HCT116 (cell line): ENCODE measurements at regions not wholly inside any gene's neighbourhood (a gene's known extent, or its start where the extent isn't known, plus 50 kb on each side); places are given as distances from the start of the nearest gene placed in this dataset.

Source experiments
- CEBPB ChIP-seq: IDR thresholded peaks from 2 replicates; pipeline ENCODE4 v1.6.1; 2012; ENCODE audit warnings: low read depth
- CTCF ChIP-seq, 3 experiments: fragments of 200-600 bp in 1 of 3; sonication (generic) in 1 of 3; IDR thresholded peaks in 2 of 3; conservative IDR thresholded peaks in 1 of 3; 2 replicates each; pipeline ENCODE4 v1.5.1; 2012 to 2017; ENCODE audit warnings: low read depth in 2 of 3, low read length in 2 of 3, antibody characterized with exemption in 1 of 3, borderline replicate concordance in 1 of 3, control low read depth in 1 of 3, mild to moderate bottlenecking in 1 of 3, mixed read lengths in 1 of 3, mixed run types in 1 of 3, moderate library complexity in 1 of 3; ENCODE audit not compliant: insufficient read depth in 1 of 3
- EGR1 ChIP-seq: IDR thresholded peaks from 2 replicates; pipeline ENCODE4 v1.6.1; 2012; ENCODE audit warnings: low read depth
- ELF1 ChIP-seq: IDR thresholded peaks from 2 replicates; pipeline ENCODE4 v1.6.1; 2012; ENCODE audit warnings: low read depth, borderline replicate concordance
- EZH2 ChIP-seq: fragments of 200-600 bp; sonication (generic); IDR thresholded peaks from 2 replicates; pipeline ENCODE4 v1.6.1; 2017; ENCODE audit warnings: antibody characterized with exemption, mixed run types
- EZH2phosphoT487 ChIP-seq: fragments of 200-600 bp; IDR thresholded peaks from 2 replicates; pipeline ENCODE4 v1.6.1; 2018; ENCODE audit warnings: antibody characterized with exemption, borderline replicate concordance
- JUND ChIP-seq: IDR thresholded peaks from 2 replicates; pipeline ENCODE4 v1.6.1; 2012
- MAX ChIP-seq: IDR thresholded peaks from 2 replicates; pipeline ENCODE4 v1.6.1; 2012
- POLR2A ChIP-seq: IDR thresholded peaks from 2 replicates; pipeline ENCODE4 v1.7.0; 2011; ENCODE audit warnings: borderline replicate concordance; ENCODE audit not compliant: insufficient read depth, insufficient read length; ENCODE audit errors: extremely low read depth
- POLR2AphosphoS5 ChIP-seq: IDR thresholded peaks from 2 replicates; pipeline ENCODE4 v1.6.1; 2011; ENCODE audit warnings: mild to moderate bottlenecking, low read depth, low read length, moderate library complexity
- RAD21 ChIP-seq: IDR thresholded peaks from 2 replicates; pipeline ENCODE4 v1.6.1; 2012; ENCODE audit warnings: low read depth, mild to moderate bottlenecking
- REST ChIP-seq: IDR thresholded peaks from 2 replicates; pipeline ENCODE4 v1.6.1; 2012; ENCODE audit warnings: low read depth
- SIN3A ChIP-seq: IDR thresholded peaks from 2 replicates; pipeline ENCODE4 v1.6.1; 2012; ENCODE audit warnings: low read depth
- YY1 ChIP-seq: IDR thresholded peaks from 2 replicates; pipeline ENCODE4 v1.6.1; 2011; ENCODE audit warnings: low read length, low read depth, moderate library complexity, mild to moderate bottlenecking; ENCODE audit not compliant: insufficient replicate concordance; ENCODE audit errors: extremely low read depth

GRCh38 chr18:38706373-38706772 is 1140.8 kb upstream of the CELF4 start:
- no peak for TF ChIP-seq REST
- TF ChIP-seq CTCF (IDR thresholded peaks at IDR 0.05 in 2 of 3, conservative IDR thresholded peaks at IDR 0.05 in 1 of 3; ENCODE audit: borderline replicate concordance in 1 of 3, insufficient read depth in 1 of 3, low read depth in 2 of 3, low read length in 2 of 3) = no peak
- TF ChIP-seq RAD21 = no peak
- no peak for TF ChIP-seq EGR1
- no peak for TF ChIP-seq EZH2phosphoT487
- TF ChIP-seq POLR2A = no peak
- no peak for TF ChIP-seq EZH2
- TF ChIP-seq POLR2AphosphoS5 = no peak
- no peak for TF ChIP-seq YY1
- no peak for TF ChIP-seq SIN3A
- TF ChIP-seq JUND = no peak
- no peak for TF ChIP-seq MAX
- TF ChIP-seq CEBPB = no peak
- TF ChIP-seq ELF1 = no peak
